ENCODE measurements at regions not wholly inside any gene's neighbourhood (a gene's known extent, or its start where the extent isn't known, plus 50 kb on each side); places are given as distances from the start of the nearest gene placed in this dataset.

GRCh38 chr6:6525933-6526332 is 62.6 kb upstream of the LY86 start:
- H3K27me3 ChIP-seq = no peaks in the 10 kb centered on the region
- 59 to 70% methylated on average over 2 of the region's 2 CpGs for WGBS, 2 donors
- no peak for DNase-seq (ENCODE audit: low spot score in 2 of 2)
- no peaks in the 10 kb centered on the region for H3K36me3 ChIP-seq
- H3K4me3 ChIP-seq = no peak overlapping the region
- TF ChIP-seq EP300 (IDR thresholded peaks at IDR 0.05) = no peak
- no peak for TF ChIP-seq POLR2A (IDR thresholded peaks at IDR 0.05)
- TF ChIP-seq, protein P1, sequence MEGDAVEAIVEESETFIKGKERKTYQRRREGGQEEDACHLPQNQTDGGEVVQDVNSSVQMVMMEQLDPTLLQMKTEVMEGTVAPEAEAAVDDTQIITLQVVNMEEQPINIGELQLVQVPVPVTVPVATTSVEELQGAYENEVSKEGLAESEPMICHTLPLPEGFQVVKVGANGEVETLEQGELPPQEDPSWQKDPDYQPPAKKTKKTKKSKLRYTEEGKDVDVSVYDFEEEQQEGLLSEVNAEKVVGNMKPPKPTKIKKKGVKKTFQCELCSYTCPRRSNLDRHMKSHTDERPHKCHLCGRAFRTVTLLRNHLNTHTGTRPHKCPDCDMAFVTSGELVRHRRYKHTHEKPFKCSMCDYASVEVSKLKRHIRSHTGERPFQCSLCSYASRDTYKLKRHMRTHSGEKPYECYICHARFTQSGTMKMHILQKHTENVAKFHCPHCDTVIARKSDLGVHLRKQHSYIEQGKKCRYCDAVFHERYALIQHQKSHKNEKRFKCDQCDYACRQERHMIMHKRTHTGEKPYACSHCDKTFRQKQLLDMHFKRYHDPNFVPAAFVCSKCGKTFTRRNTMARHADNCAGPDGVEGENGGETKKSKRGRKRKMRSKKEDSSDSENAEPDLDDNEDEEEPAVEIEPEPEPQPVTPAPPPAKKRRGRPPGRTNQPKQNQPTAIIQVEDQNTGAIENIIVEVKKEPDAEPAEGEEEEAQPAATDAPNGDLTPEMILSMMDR (IDR thresholded peaks at IDR 0.05) = no peak
- peaks cover 0 to 5% (median 0%) of the 10 kb centered on the region in 4 donors for H3K9me3 ChIP-seq
- no peak overlapping the region for H3K27ac ChIP-seq
- H3K4me1 ChIP-seq = no peaks in the 10 kb centered on the region

- peaks cover 0 to 5% (median 0%) of the 10 kb centered on the region in 4 donors for H3K9me3 ChIP-seq
- no peaks in the 10 kb centered on the region for H3K4me1 ChIP-seq
- H3K27ac ChIP-seq = no peak overlapping the region
- DNase-seq (ENCODE audit: low spot score in 2 of 2) = no peak
- no peaks in the 10 kb centered on the region for H3K27me3 ChIP-seq
- H3K4me3 ChIP-seq = no peak overlapping the region
- TF ChIP-seq POLR2A (IDR thresholded peaks at IDR 0.05) = no peak
- TF ChIP-seq, protein P1 (IDR thresholded peaks at IDR 0.05) = no peak
- 89 to 92% methylated on average over 3 of the region's 3 CpGs for WGBS, 2 donors
- no peaks in the 10 kb centered on the region for H3K36me3 ChIP-seq
These were observed 59.2 kb upstream of the LY86 start for GRCh38 chr6:6529275-6529674.

- Histone ChIP-seq H3K4me1 (peaks cover 0 to 7% (median 0%) of the 10 kb centered on the region in 4 donors), H3K27ac (no peak overlapping the region), H3K4me3 (no peak overlapping the region), H3K27me3 (no peaks in the 10 kb centered on the region), H3K36me3 (no peaks in the 10 kb centered on the region), H3K9me3 (peaks cover 0 to 5% (median 0%) of the 10 kb centered on the region in 4 donors)
- no peak for TF ChIP-seq EP300 (IDR thresholded peaks at IDR 0.05)
- TF ChIP-seq, protein P1 (IDR thresholded peaks at IDR 0.05) = no peak
- DNase-seq (ENCODE audit: low spot score in 2 of 2) = no peak
- 71 to 78% methylated on average over 3 of the region's 3 CpGs for WGBS, 2 donors
These were observed 55.3 kb upstream of the LY86 start for GRCh38 chr6:6533176-6533575.

GRCh38 chr6:6534399-6534798 is 54.1 kb upstream of the LY86 start:
- no peak overlapping the region for H3K27ac ChIP-seq
- 77 to 82% methylated on average over 16 of the region's 16 CpGs for WGBS, 2 donors
- H3K9me3 ChIP-seq = peaks cover 0 to 5% (median 0%) of the 10 kb centered on the region in 4 donors
- TF ChIP-seq, protein P1 (IDR thresholded peaks at IDR 0.05) = no peak
- TF ChIP-seq EP300 (IDR thresholded peaks at IDR 0.05) (no peak), POLR2A (IDR thresholded peaks at IDR 0.05) (no peak)
- no peak overlapping the region for H3K4me3 ChIP-seq
- H3K27me3 ChIP-seq = no peaks in the 10 kb centered on the region
- H3K4me1 ChIP-seq = peaks cover 0 to 10% (median 0%) of the 10 kb centered on the region in 4 donors
- DNase-seq (ENCODE audit: low spot score in 2 of 2) = no peak
- no peaks in the 10 kb centered on the region for H3K36me3 ChIP-seq

DNA sequence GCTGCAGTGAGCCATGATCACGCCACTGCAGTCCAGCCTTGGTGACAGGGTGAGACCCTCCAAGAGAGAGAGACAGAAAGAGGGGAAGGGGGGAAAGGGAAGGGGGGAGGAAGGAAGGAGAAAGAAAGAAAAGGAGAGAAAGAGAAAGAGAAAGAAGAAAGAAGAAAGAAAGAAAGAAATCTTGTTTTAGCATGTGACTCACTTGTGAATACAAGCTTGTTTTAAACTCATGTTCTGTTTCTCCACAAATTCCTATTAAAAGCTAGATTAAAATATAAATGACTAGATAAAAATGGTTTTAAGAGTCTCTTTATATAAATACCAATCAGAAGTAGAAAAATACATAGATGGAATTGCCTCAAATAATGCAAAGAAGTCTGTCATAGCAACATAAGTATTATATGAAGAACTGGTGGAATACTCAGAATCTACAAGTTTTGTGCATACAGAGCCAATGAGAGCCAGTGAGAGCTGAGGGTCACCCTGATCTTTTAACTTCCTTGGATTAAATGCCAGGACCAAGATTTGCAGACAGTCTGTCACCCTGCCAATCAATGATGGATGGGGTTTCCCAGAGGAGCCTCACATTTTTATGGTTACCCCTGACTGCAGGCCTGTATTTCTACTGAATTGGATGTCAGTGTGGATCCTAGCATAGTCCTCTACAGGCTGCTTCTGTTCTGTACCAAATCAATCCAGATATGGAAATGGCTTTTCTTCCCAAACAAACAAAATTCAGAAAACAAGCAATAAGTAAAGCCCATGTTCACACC is 50.8 kb upstream of the LY86 start:
- Histone ChIP-seq H3K27me3 (no peaks in the 10 kb centered on the region), H3K36me3 (no peaks in the 10 kb centered on the region), H3K4me1 (peaks cover 0 to 10% (median 0%) of the 10 kb centered on the region in 4 donors), H3K27ac (no peak overlapping the region), H3K4me3 (no peak overlapping the region), H3K9me3 (no peaks in the 10 kb centered on the region)
- TF ChIP-seq POLR2A (IDR thresholded peaks at IDR 0.05) (no peak), EP300 (IDR thresholded peaks at IDR 0.05) (no peak)
- TF ChIP-seq, protein P1 (IDR thresholded peaks at IDR 0.05) = no peak
- DNase-seq (ENCODE audit: low spot score in 2 of 2) = no peak
- WGBS, 2 donors = 70 to 92% methylated on average over 1 of the region's 1 CpG
